H1 (cell line): ENCODE measurements at regions not wholly inside any gene's neighbourhood (a gene's known extent, or its start where the extent isn't known, plus 50 kb on each side); places are given as distances from the start of the nearest gene placed in this dataset.

Source experiments
- CTCF ChIA-PET: fragments of 300-600 bp; sonication (Branson Sonifier 250); formaldehyde crosslinking; loops from one replicate; lab custom pipeline; 2021; ENCODE audit not compliant: partially characterized antibody; lab: Charles Lee
- POLR2A ChIA-PET: fragments of 300-600 bp; sonication (Branson Sonifier 250); formaldehyde crosslinking; loops from one replicate; lab custom pipeline; 2021; ENCODE audit warnings: inconsistent platforms; ENCODE audit not compliant: partially characterized antibody; lab: Charles Lee
- DNase-seq, 2 experiments: peaks; one replicate each; pipeline versions ENCODE4 v3.0.0 to v3.0.0-alpha.2; 2010 to 2022; ENCODE audit warnings: low spot score in 2 of 2, low read depth in 1 of 2, mixed read lengths in 1 of 2
- FAIRE-seq: peaks from 2 replicates; lab custom pipeline; 2011; peaks lifted over from hg19 to GRCh38; lab: Jason Lieb, UNC
- H2AFZ ChIP-seq: 2 replicates; pipeline ENCODE4 v1.8.1; 2012; ENCODE audit warnings: low read length, inconsistent platforms
- H2AK5ac ChIP-seq: 2 replicates; pipeline ENCODE4 v1.6.1; 2013; ENCODE audit warnings: low read depth, low read length
- H2BK120ac ChIP-seq: replicated peaks from 2 replicates; pipeline ENCODE3; 2013; ENCODE audit warnings: low read depth, low read length, inconsistent platforms
- H2BK12ac ChIP-seq: 2 replicates; pipeline ENCODE4 v1.6.1; 2013; ENCODE audit warnings: low read depth, low read length
- H2BK15ac ChIP-seq: 2 replicates; pipeline ENCODE4 v1.6.1; 2013; ENCODE audit warnings: low read length
- H2BK20ac ChIP-seq: 2 replicates; pipeline ENCODE4 v1.6.1; 2013; ENCODE audit warnings: low read length
- H2BK5ac ChIP-seq: 2 replicates; pipeline ENCODE4 v1.6.1; 2013; ENCODE audit warnings: low read depth, low read length
- H3K14ac ChIP-seq: 2 replicates; pipeline ENCODE4 v1.6.1; 2013; ENCODE audit warnings: inconsistent platforms; ENCODE audit not compliant: insufficient read length
- H3K18ac ChIP-seq: 2 replicates; pipeline ENCODE4 v1.6.1; 2013; ENCODE audit warnings: low read length; ENCODE audit errors: extremely low read depth
- H3K23ac ChIP-seq: 2 replicates; pipeline ENCODE4 v1.6.1; 2013; ENCODE audit warnings: inconsistent platforms; ENCODE audit not compliant: insufficient read length
- H3K23me2 ChIP-seq: 2 replicates; pipeline ENCODE4 v1.6.1; 2013; ENCODE audit warnings: low read depth, low read length
- H3K27ac ChIP-seq: 2 replicates; pipeline ENCODE4 v1.6.1; 2011; ENCODE audit warnings: low read depth, low read length, inconsistent platforms
- H3K27me3 ChIP-seq, 4 experiments: replicated peaks in 1 of 4; 1 replicate in 1 of 4; 2 replicates in 3 of 4; pipeline versions ENCODE4 v1.6.1 to v1.8.1; 2011 to 2013; ENCODE audit warnings: low read length in 3 of 4, mild to moderate bottlenecking in 3 of 4, inconsistent platforms in 2 of 4, mixed read lengths in 2 of 4, moderate library complexity in 1 of 4; ENCODE audit not compliant: control insufficient read depth in 3 of 4, insufficient read depth in 3 of 4; ENCODE audit errors: extremely low read depth in 1 of 4
- H3K36me3 ChIP-seq, 4 experiments: 2 replicates each; pipeline versions ENCODE4 v1.6.1 to v1.8.1; 2011 to 2013; ENCODE audit warnings: mild to moderate bottlenecking in 4 of 4, low read length in 3 of 4, moderate library complexity in 2 of 4, control low read depth in 1 of 4, inconsistent platforms in 1 of 4; ENCODE audit not compliant: insufficient read depth in 4 of 4, control insufficient read depth in 2 of 4
- H3K4ac ChIP-seq: replicated peaks from 2 replicates; pipeline ENCODE3; 2013; ENCODE audit warnings: low read length, low read depth, mixed read lengths, inconsistent platforms; ENCODE audit not compliant: insufficient read length
- H3K4me1 ChIP-seq, 4 experiments: replicated peaks in 1 of 4; 1 replicate in 1 of 4; 2 replicates in 3 of 4; pipeline versions ENCODE4 v1.6.1 to v1.8.1; 2011 to 2013; ENCODE audit warnings: low read length in 3 of 4, inconsistent platforms in 2 of 4, mixed read lengths in 1 of 4; ENCODE audit not compliant: insufficient read depth in 4 of 4, control insufficient read depth in 3 of 4
- H3K4me2 ChIP-seq, 2 experiments: 2 replicates each; pipeline versions ENCODE4 v1.6.1 to v1.8.1; 2011 to 2013; ENCODE audit warnings: low read depth in 2 of 2, low read length in 2 of 2, control low read depth in 1 of 2, inconsistent platforms in 1 of 2, mild to moderate bottlenecking in 1 of 2; ENCODE audit not compliant: insufficient read depth in 1 of 2
- H3K4me3 ChIP-seq, 4 experiments: fragments of 200-600, 300-600 bp in 1 of 4; sonication (generic), shearing (Covaris generic), sonication (Bioruptor Twin) in 1 of 4; 2 replicates each; pipeline versions ENCODE4 v1.5.1 to v1.8.1; 2011 to 2016; ENCODE audit warnings: low read length in 4 of 4, low read depth in 3 of 4, control low read depth in 2 of 4, inconsistent platforms in 2 of 4, mild to moderate bottlenecking in 2 of 4, mixed read lengths in 1 of 4, moderate library complexity in 1 of 4; ENCODE audit not compliant: insufficient read depth in 2 of 4; ENCODE audit errors: extremely low read depth in 1 of 4
- H3K56ac ChIP-seq: replicated peaks from 2 replicates; pipeline ENCODE3; 2013; ENCODE audit warnings: low read depth, mild to moderate bottlenecking, mixed read lengths, low read length, inconsistent platforms; ENCODE audit not compliant: insufficient read length
- H3K79me1 ChIP-seq: 2 replicates; pipeline ENCODE4 v1.6.1; 2013; ENCODE audit warnings: low read depth, low read length, control low read depth
- H3K79me2 ChIP-seq, 2 experiments: 2 replicates each; pipeline versions ENCODE4 v1.6.1 to v1.8.1; 2012 to 2013; ENCODE audit warnings: low read length in 2 of 2, mild to moderate bottlenecking in 2 of 2, inconsistent platforms in 1 of 2; ENCODE audit not compliant: insufficient read depth in 2 of 2, control insufficient read depth in 1 of 2
- H3K9ac ChIP-seq, 4 experiments: replicated peaks in 1 of 4; 1 replicate in 1 of 4; 2 replicates in 3 of 4; pipeline versions ENCODE4 v1.6.1 to v1.8.1; 2011 to 2013; ENCODE audit warnings: low read depth in 3 of 4, low read length in 3 of 4, control low read depth in 2 of 4, mild to moderate bottlenecking in 2 of 4, moderate library complexity in 2 of 4, inconsistent platforms in 1 of 4; ENCODE audit errors: extremely low read depth in 1 of 4
- H3K9me3 ChIP-seq, 2 experiments: 2 replicates each; pipeline versions ENCODE4 v1.6.1 to v1.8.1; 2012 to 2013; ENCODE audit warnings: mild to moderate bottlenecking in 2 of 2, moderate library complexity in 2 of 2, control low read depth in 1 of 2, inconsistent platforms in 1 of 2, low read depth in 1 of 2, low read length in 1 of 2, mixed read lengths in 1 of 2; ENCODE audit not compliant: insufficient read depth in 2 of 2
- H4K20me1 ChIP-seq, 2 experiments: replicated peaks in 1 of 2; 2 replicates each; pipeline versions ENCODE3 to v1.8.1; 2011 to 2013; ENCODE audit warnings: inconsistent platforms in 2 of 2, low read length in 2 of 2, mild to moderate bottlenecking in 1 of 2; ENCODE audit not compliant: insufficient read depth in 2 of 2, control insufficient read depth in 1 of 2
- H4K5ac ChIP-seq: 2 replicates; pipeline ENCODE4 v1.6.1; 2013; ENCODE audit warnings: low read length, low read depth, mixed read lengths, inconsistent platforms; ENCODE audit not compliant: insufficient read length
- H4K8ac ChIP-seq: 2 replicates; pipeline ENCODE4 v1.8.0; 2013; ENCODE audit warnings: mild to moderate bottlenecking, moderate library complexity, low read length, inconsistent platforms; ENCODE audit not compliant: insufficient read depth; ENCODE audit errors: extremely low read depth
- H4K91ac ChIP-seq: replicated peaks from 2 replicates; pipeline ENCODE3; 2013; ENCODE audit warnings: low read length, mixed read lengths, inconsistent platforms; ENCODE audit not compliant: insufficient read length
- CBX5 ChIP-seq: fragments of 300-800, 300-1000 bp; sonication (generic); IDR thresholded peaks from 2 replicates; pipeline ENCODE4 v1.7.1; 2016; ENCODE audit warnings: antibody characterized with exemption, low read length, low read depth
- CHD2 ChIP-seq: IDR thresholded peaks from 2 replicates; pipeline ENCODE4 v1.6.1; 2012; ENCODE audit warnings: low read length, improper control_type of control experiment
- E2F6 ChIP-seq: IDR thresholded peaks from 2 replicates; pipeline ENCODE4 v1.6.1; 2012; ENCODE audit warnings: inconsistent platforms
- GABPA ChIP-seq: IDR thresholded peaks from 2 replicates; pipeline ENCODE4 v1.6.1; 2011; ENCODE audit warnings: mild to moderate bottlenecking, low read length, moderate library complexity, borderline replicate concordance; ENCODE audit not compliant: insufficient read depth
- GTF2F1 ChIP-seq: IDR thresholded peaks from 2 replicates; pipeline ENCODE4 v1.6.1; 2012; ENCODE audit warnings: low read depth, low read length, improper control_type of control experiment, borderline replicate concordance
- HDAC6 ChIP-seq: IDR thresholded peaks from one replicate; pipeline ENCODE4 v1.7.1; 2012; ENCODE audit warnings: low read depth, mild to moderate bottlenecking, inconsistent platforms, low read length, moderate library complexity
- KDM1A ChIP-seq: fragments of 200-600, 300-600 bp; sonication (generic); IDR thresholded peaks from 2 replicates; pipeline ENCODE4 v1.7.1; 2016; ENCODE audit warnings: mild to moderate bottlenecking, low read length, borderline replicate concordance
- NANOG ChIP-seq: IDR thresholded peaks from 2 replicates; pipeline ENCODE4 v1.6.1; 2011; ENCODE audit warnings: low read length, low read depth, mild to moderate bottlenecking, inconsistent platforms; ENCODE audit not compliant: insufficient read depth, poor library complexity, severe bottlenecking
- SAP30 ChIP-seq: fragments of 300-600 bp; sonication (generic); IDR thresholded peaks from 2 replicates; pipeline ENCODE4 v1.7.1; 2012; ENCODE audit warnings: low read length, moderate library complexity, mild to moderate bottlenecking, inconsistent platforms; ENCODE audit not compliant: insufficient read depth, insufficient replicate concordance
- SIX5 ChIP-seq: IDR thresholded peaks from 2 replicates; pipeline ENCODE4 v1.6.1; 2011; ENCODE audit warnings: mild to moderate bottlenecking, low read depth, low read length
- SP1 ChIP-seq: IDR thresholded peaks from 2 replicates; pipeline ENCODE4 v1.6.1; 2011; ENCODE audit warnings: low read depth, low read length
- YY1 ChIP-seq: IDR thresholded peaks from 2 replicates; pipeline ENCODE4 v1.6.1; 2011; ENCODE audit warnings: low read depth, mild to moderate bottlenecking, low read length
- WGBS, 2 experiments: shearing (Covaris generic) in 1 of 2; methylation state at CpG; one replicate each; pipeline versions ENCODE4 v1.1.6 to v1.1.7; 2013 to 2015; ENCODE audit warnings: low lambda C conversion rate in 2 of 2, mixed read lengths in 2 of 2, inconsistent platforms in 1 of 2, low coverage in 1 of 2, missing lambda C conversion rate in 1 of 2; ENCODE audit not compliant: insufficient replicate concordance in 2 of 2, insufficient coverage in 1 of 2, insufficient read length in 1 of 2; ENCODE audit errors: extremely low coverage in 1 of 2, missing lambda C conversion rate in 1 of 2; 5-methylcytosine and 5-hydroxymethylcytosine counted together

DNA sequence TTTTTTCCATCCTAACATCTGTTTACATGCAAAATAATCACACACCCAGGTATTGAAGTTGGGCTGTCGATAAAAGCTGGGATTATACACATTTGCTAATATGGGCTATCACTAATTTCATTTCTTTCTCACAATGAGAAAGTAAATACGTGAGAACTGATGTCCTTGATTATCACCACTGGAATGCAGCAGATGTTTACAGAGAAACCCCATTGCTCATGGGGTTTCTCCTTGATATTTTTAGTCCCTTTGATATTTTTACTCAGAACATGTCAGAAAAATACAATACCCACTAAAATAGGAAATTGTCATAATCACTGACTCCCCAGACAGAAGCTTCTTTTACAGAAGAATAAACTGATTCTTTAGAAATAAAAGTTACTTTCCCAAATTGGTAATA lies 535.1 kb upstream of the CCDC54 start:
- Histone ChIP-seq H4K8ac (no peak overlapping the region), H3K23ac (no peak overlapping the region), H2BK20ac (no peak overlapping the region), H3K36me3 (peaks cover 0 to 10% (median 1%) of the 10 kb centered on the region in 4 experiments; a peak in 3 of 8 replicates), H3K23me2 (no peaks in the 10 kb centered on the region), H3K56ac (no peak overlapping the region), H4K20me1 (no peaks in the 10 kb centered on the region), H3K4ac (no peak overlapping the region), H3K27me3 (no peaks in the 10 kb centered on the region), H3K4me2 (no peak overlapping the region), H3K79me1 (no peaks in the 10 kb centered on the region), H4K5ac (no peak overlapping the region), H3K14ac (no peak overlapping the region), H3K4me1 (no peaks in the 10 kb centered on the region; a peak in 1 of 7 replicates), H3K4me3 (no peak overlapping the region), H2BK15ac (no peak overlapping the region), H2BK120ac (no peak overlapping the region), H3K79me2 (no peaks in the 10 kb centered on the region), H2BK5ac (no peak overlapping the region), H3K9ac (no peak overlapping the region), H3K27ac (no peak overlapping the region), H2AK5ac (no peak overlapping the region), H2AFZ (no peak overlapping the region), H3K18ac (no peak overlapping the region), H4K91ac (no peak overlapping the region)
- WGBS, 2 experiments, result 84% methylated on average over 2 of the region's 2 CpGs; no CpG with 5 or more reads in 1 of the 2 experiments
- CTCF ChIA-PET, result interaction anchor here (0.7 to 1.5 kb wide), 4 partner anchors 9 to 67 kb away, joined by 3 to 4 read pairs (median 3); no protein-coding TSS in a partner anchor
- DNase-seq, result no peak
- no peak for FAIRE-seq
- TF ChIP-seq KDM1A (no peak), YY1 (no peak), GABPA (no peak), CBX5 (no peak), SP1 (no peak), HDAC6 (no peak), E2F6 (no peak), SAP30 (no peak), CHD2 (no peak), GTF2F1 (no peak), NANOG (no peak), SIX5 (no peak)
- TF ChIP-seq, all 59 proteins: peak for 0
- no peak overlapping the region for H2BK12ac ChIP-seq
- peaks cover 0 to 5% of the 10 kb centered on the region in 2 experiments; a peak in 2 of 4 replicates for H3K9me3 ChIP-seq
- POLR2A ChIA-PET, result no interaction called here
